HL-60/S4 treated with phorbol 12-myristate 13-acetate at 8.2 ng/mL for 4 days and 3 days (cell line): ENCODE measurements at regions not wholly inside any gene's neighbourhood (a gene's known extent, or its start where the extent isn't known, plus 50 kb on each side); places are given as distances from the start of the nearest gene placed in this dataset.

Experiments used
- in situ Hi-C: fragments of 300-500 bp; cut with MboI; formaldehyde crosslinking; loops from 2 replicates; pipeline ENCODE4 v1.15.0; 2022; ENCODE audit warnings: low sequenced_read_pairs

DNA sequence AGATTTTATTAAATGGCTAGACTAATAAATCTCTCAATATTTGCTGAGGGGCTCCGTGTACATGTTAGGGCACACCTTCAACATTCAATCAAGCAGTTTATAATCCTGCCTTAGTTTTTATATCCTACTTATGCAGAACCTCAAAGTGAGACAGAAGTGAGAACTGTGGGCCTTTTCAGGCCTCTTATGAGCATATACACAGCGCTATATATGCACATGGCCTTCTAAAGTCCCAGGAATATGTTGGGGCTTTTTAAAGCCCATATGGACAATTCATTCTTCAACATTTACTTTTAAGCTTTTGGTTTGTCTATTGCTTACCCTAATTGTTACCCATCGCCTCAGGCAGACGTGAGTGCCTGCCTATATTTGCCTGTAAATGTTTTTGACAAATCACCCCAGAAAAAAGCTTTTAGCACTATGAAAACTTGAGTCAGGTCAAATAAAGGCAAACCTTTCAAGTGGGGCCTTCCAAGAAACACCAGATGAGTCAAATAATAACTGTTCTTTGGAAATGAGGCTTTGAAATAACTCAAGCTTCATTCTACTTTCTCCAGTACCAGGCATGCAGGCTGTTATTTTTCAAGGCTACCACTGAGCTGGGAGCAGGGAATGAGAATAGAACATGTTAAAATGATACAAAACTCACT is 58.2 kb downstream of the ESM1 start:
- in situ Hi-C loops, result no loop called here

- in situ Hi-C loops, result no loop called here
Observed at GRCh38 chr5:54924487-54924886, 60.9 kb downstream of the ESM1 start.

DNA sequence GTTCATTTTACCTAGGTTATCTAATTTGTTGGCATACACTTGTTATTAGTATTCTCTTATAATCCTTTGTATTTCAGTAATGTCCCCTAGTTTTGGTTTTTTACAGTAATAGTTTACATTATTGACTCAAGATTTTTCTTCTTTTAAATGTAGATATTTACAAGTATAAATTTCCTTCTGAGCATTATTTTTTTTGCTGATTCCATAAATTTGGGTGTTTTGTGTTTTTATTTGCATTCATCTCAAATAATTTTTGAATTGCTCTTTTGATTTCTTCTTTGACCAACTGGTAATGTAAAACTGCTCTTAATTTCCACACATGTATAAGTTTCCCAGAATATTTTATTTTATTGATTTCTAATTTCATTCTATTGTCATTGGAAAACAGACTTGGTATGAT is 68.1 kb downstream of the ESM1 start:
- in situ Hi-C loops, result no loop called here

- in situ Hi-C loops, result no loop called here
Observed at GRCh38 chr5:54915466-54916027, 69.8 kb downstream of the ESM1 start.

- in situ Hi-C loops, result no loop called here
Observed at GRCh38 chr5:54912021-54912420, 73.4 kb downstream of the ESM1 start.

- in situ Hi-C loops, result no loop called here
Observed at GRCh38 chr5:54909911-54910870, 75.2 kb downstream of the ESM1 start.

- in situ Hi-C loops, result no loop called here
Observed at GRCh38 chr5:54908774-54909525, 76.4 kb downstream of the ESM1 start.

DNA sequence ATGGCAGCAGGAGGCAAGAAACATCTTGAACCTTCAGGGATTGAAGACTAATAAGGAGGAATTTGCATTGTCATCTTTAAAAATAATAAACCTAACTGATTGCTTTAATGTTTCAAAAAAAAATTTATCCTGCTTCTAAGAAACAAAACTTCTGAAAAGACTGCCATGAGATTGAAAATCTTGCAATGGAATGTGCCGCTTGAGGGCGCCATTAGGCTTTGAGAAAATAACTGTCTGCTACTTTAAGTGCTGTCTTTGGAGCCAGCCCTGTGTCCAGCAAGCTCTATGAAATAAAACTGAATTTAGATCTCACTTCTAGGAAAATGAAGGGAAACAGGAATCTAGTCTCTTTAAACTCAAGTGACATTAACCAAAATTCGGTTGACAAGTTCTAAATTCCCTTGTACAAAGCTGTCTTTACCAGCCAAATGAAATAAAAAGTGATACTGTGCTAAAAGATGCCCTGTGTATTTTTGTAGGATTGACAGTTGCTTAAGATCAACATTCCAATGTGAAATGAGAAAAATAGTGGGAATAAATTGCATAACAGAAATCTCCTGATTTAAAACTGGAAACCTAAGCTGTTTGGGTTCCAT is 79.4 kb downstream of the ESM1 start:
- in situ Hi-C loops, result no loop called here

DNA sequence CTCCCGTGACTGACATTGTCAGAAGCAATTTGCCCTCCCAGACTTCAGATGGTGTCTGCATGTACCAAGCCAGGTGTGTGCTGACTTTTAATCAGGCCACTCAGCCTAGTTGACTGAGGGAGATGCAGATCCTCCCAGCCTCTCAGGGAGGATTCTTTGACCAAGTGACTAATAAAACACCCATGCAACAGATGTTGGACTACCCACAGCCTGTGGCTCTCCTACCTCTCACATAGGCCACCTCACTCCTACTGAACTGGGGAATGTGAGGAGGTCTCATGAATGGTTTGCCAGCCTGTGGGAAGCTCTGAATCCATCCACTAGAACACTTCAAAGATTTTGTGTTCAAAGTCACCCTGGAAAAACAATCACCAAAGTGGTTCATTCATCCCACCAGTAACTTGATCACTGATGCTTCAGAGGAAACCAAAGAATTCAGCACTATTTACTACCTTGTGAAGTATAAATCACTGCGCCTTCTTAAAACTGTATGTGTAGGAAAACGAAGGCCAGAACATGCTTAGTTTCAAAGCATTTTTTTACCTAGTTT is 80.1 kb downstream of the ESM1 start:
- in situ Hi-C loops, result no loop called here

DNA sequence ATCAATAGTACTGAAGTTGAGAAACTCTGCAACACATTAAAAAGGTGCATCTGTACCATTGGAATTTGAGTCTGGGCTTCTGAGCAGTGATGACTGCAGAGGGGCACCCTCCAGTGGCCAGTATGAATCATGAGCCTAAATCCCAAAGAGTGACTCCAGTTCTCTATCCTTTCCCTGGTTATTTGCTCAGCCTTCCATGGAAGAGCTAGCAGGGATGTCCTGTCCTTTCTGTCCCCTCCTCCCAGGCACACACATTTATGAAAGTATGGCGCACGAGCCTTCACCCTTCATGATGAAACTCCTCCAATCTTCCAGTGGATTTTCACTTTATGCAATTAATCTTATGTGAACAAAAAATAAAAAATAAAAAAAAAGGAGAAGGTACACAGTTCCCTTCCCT is 81.0 kb downstream of the ESM1 start:
- in situ Hi-C loops, result no loop called here

GRCh38 chr5:54902791-54903473 is 82.5 kb downstream of the ESM1 start:
- in situ Hi-C loops, result no loop called here

DNA sequence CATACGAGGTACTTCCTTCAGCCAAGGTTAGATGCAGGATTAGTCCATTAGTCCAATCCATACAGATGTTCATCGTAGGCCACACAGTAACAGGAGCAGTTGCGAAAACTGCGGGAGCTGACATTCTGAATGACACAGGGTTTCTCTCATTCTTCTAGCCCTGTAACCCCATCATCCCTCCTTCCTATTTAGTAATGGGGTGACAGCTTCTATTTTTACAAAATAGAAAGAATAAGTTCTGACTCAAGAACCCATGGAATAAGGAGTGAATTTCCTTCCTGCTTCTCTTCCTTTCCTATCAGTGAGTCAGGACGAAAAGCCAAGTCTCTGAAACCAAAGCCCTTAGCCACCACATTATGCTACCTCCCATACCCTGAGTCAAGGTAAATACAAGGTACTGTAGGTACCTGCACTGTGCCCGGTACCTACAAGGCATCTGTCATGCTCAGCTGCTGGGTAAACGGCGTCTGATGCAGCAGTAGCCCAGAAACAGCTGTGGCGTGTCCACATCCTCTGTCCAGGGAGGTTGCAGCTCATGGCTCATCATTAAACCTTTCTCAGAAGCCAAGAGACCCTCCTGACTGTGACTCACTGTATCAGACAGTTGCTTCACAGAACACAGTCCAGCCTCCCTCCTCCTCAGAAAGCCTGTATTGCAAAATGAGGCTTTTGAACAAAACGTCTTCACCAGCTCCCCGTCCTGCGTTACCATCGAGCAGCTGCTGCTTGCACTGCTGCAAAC is 84.2 kb downstream of the ESM1 start:
- in situ Hi-C loops, result no loop called here

GRCh38 chr5:54897001-54897400 is 88.4 kb downstream of the ESM1 start:
- in situ Hi-C loops, result no loop called here

GRCh38 chr5:54895816-54896341 is 89.5 kb downstream of the ESM1 start:
- in situ Hi-C loops, result no loop called here

GRCh38 chr5:54894957-54895815 is 90.2 kb downstream of the ESM1 start:
- in situ Hi-C loops, result no loop called here

DNA sequence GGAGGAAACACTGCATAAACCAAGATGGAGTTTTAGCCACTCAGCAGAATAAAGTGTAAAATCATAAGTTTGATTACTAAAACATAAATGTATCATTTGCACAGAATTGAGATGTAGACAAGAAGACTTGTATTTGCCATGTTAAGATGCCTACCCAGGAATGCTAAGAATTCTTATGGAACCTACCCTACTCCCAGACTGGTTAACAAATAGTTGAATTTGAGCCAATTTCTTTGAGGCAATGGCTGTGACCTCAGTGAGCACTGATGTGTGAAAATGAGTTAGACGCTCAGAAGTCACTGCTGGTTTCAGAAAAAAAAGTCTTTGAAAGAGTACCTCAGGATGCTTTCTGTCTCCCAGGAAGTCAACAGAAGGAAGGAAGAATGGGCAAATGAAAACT is 95.6 kb downstream of the ESM1 start:
- in situ Hi-C loops, result no loop called here

DNA sequence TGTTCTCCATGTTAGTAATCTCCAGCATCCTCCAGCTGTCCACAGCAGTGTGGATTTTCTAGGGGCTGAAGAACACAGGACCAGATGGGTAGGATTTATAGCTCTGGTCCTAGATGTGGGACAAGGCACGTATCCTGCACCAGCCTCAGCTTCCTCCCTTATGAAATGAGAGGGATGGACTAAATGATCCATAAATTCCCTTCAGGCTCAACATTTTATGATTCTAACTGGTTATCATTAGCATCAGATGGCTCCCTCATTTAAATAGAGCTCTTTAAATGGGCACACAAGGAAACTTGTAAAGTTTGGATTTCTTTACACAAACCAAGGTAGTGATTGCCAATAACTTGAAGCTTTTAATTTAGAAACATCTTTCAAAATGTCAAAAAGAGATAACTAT is 97.7 kb downstream of the ESM1 start:
- in situ Hi-C loops, result no loop called here

GRCh38 chr5:54886866-54887265 is 98.5 kb downstream of the ESM1 start:
- in situ Hi-C loops, result no loop called here
